ENCODE measurements at regions not wholly inside any gene's neighbourhood (a gene's known extent, or its start where the extent isn't known, plus 50 kb on each side); places are given as distances from the start of the nearest gene placed in this dataset.

- no peak for TF ChIP-seq CTCF (IDR thresholded peaks at IDR 0.05)
- no peak for TF ChIP-seq POLR2A (IDR thresholded peaks at IDR 0.05)
These were observed 79.5 kb upstream of the SLC27A6 start for GRCh38 chr5:128885649-128886255.

Data from thyroid gland (tissue), 4 donors.